Caco-2 (cell line): ENCODE measurements at regions not wholly inside any gene's neighbourhood (a gene's known extent, or its start where the extent isn't known, plus 50 kb on each side); places are given as distances from the start of the nearest gene placed in this dataset.

Experiments used
- BruUV-seq: library from RNA; stranded (reverse); fragments of 400-500 nt; replicated peaks from 2 replicates; lab custom pipeline; 2021; lab: Mats Ljungman, UMichigan
- CTCF ChIA-PET: fragments of 300-600 bp; sonication (Branson Sonifier 250); formaldehyde crosslinking; loops from one replicate; lab custom pipeline; 2022; ENCODE audit warnings: antibody characterized with exemption; lab: Charles Lee
- POLR2A ChIA-PET: fragments of 300-600 bp; sonication (Branson Sonifier 250); formaldehyde crosslinking; loops from one replicate; lab custom pipeline; 2022; ENCODE audit warnings: antibody characterized with exemption; lab: Charles Lee
- DNase-seq, 2 experiments: peaks; one replicate each; pipeline versions ENCODE4 v3.0.0 to v3.0.0-alpha.2; 2020 to 2022
- H3K27me3 ChIP-seq: replicated peaks from 2 replicates; pipeline ENCODE4 v1.6.0; 2011; ENCODE audit warnings: low read length; ENCODE audit not compliant: control insufficient read depth, insufficient read depth
- H3K36me3 ChIP-seq: 2 replicates; pipeline ENCODE4 v1.5.1; 2011; ENCODE audit warnings: low read length; ENCODE audit not compliant: control insufficient read depth, insufficient read depth
- H3K4me1 ChIP-seq: fragments of 250-450 bp; sonication (Bioruptor Pico); 2 replicates; pipeline ENCODE4 v1.5.1; 2020; ENCODE audit warnings: mild to moderate bottlenecking
- H3K4me3 ChIP-seq: 2 replicates; pipeline ENCODE4 v1.5.1; 2011; ENCODE audit warnings: low read depth, mild to moderate bottlenecking, control low read depth, low read length
- H3K9me3 ChIP-seq: fragments of 250-450 bp; sonication (Bioruptor Pico); 2 replicates; pipeline ENCODE4 v1.5.1; 2020; ENCODE audit warnings: mild to moderate bottlenecking, moderate library complexity
- H3K27ac Mint-ChIP-seq: one replicate; pipeline ENCODE4 v1.8.0; 2022; ENCODE audit warnings: mixed read lengths; ENCODE audit not compliant: unreplicated experiment
- H3K27me3 Mint-ChIP-seq: one replicate; pipeline ENCODE4 v1.8.0; 2022; ENCODE audit warnings: mixed read lengths; ENCODE audit not compliant: insufficient read depth, unreplicated experiment
- H3K36me3 Mint-ChIP-seq: one replicate; pipeline ENCODE4 v1.8.0; 2022; ENCODE audit warnings: mild to moderate bottlenecking, mixed read lengths; ENCODE audit not compliant: insufficient read depth, unreplicated experiment
- H3K4me1 Mint-ChIP-seq: one replicate; pipeline ENCODE4 v1.8.0; 2022; ENCODE audit warnings: low read depth, mixed read lengths; ENCODE audit not compliant: unreplicated experiment
- H3K4me3 Mint-ChIP-seq: one replicate; pipeline ENCODE4 v1.8.0; 2022; ENCODE audit warnings: mild to moderate bottlenecking, moderate library complexity, mixed read lengths; ENCODE audit not compliant: unreplicated experiment
- H3K9me3 Mint-ChIP-seq: one replicate; pipeline ENCODE4 v1.8.0; 2022; ENCODE audit warnings: mixed read lengths; ENCODE audit not compliant: unreplicated experiment
- intact Hi-C: fragments of 100-400 bp; cut with micrococcal nuclease; formaldehyde crosslinking; loops from one replicate; pipeline ENCODE4 v1.10.0; 2022; ENCODE audit not compliant: unreplicated experiment
- TF ChIP-seq, protein P1 (sequence below), 2 experiments: fragments of 200-600 bp in 1 of 2; IDR thresholded peaks; 1 replicate in 1 of 2; 2 replicates in 1 of 2; pipeline versions ENCODE4 v1.5.1 to v1.8.0; 2011 to 2022; ENCODE audit warnings: antibody characterized with exemption in 1 of 2, control low read depth in 1 of 2, inconsistent platforms in 1 of 2, low read depth in 1 of 2, low read length in 1 of 2, mild to moderate bottlenecking in 1 of 2, moderate library complexity in 1 of 2; ENCODE audit not compliant: insufficient read depth in 1 of 2, severe bottlenecking in 1 of 2, unreplicated experiment in 1 of 2

- CTCF ChIA-PET, result no interaction called here
- intact Hi-C loops, result no loop called here
Measured at GRCh38 chr5:133841831-133842750, 126.3 kb downstream of the C5orf15 start.

GRCh38 chr5:133840168-133840567 is 128.3 kb downstream of the C5orf15 start:
- H3K4me3 ChIP-seq, result no peak overlapping the region
- H3K36me3 Mint-ChIP-seq, result no peaks in the 10 kb centered on the region
- H3K27me3 Mint-ChIP-seq, result peaks cover 13% of the 10 kb centered on the region
- TF ChIP-seq, protein P1, sequence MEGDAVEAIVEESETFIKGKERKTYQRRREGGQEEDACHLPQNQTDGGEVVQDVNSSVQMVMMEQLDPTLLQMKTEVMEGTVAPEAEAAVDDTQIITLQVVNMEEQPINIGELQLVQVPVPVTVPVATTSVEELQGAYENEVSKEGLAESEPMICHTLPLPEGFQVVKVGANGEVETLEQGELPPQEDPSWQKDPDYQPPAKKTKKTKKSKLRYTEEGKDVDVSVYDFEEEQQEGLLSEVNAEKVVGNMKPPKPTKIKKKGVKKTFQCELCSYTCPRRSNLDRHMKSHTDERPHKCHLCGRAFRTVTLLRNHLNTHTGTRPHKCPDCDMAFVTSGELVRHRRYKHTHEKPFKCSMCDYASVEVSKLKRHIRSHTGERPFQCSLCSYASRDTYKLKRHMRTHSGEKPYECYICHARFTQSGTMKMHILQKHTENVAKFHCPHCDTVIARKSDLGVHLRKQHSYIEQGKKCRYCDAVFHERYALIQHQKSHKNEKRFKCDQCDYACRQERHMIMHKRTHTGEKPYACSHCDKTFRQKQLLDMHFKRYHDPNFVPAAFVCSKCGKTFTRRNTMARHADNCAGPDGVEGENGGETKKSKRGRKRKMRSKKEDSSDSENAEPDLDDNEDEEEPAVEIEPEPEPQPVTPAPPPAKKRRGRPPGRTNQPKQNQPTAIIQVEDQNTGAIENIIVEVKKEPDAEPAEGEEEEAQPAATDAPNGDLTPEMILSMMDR (IDR thresholded peaks at IDR 0.05; ENCODE audit: insufficient read depth in 1 of 2, low read depth in 1 of 2, low read length in 1 of 2, severe bottlenecking in 1 of 2, unreplicated experiment in 1 of 2), result no peak
- POLR2A ChIA-PET, result no interaction called here
- H3K4me1 ChIP-seq, result no peaks in the 10 kb centered on the region
- H3K4me3 Mint-ChIP-seq, result no peak overlapping the region
- no peaks in the 10 kb centered on the region for H3K36me3 ChIP-seq
- H3K9me3 ChIP-seq, result no peaks in the 10 kb centered on the region; the same call in 1 of the 2 replicates
- DNase-seq, result no peak
- CTCF ChIA-PET, result no interaction called here
- no peaks in the 10 kb centered on the region for H3K4me1 Mint-ChIP-seq
- H3K9me3 Mint-ChIP-seq, result no peaks in the 10 kb centered on the region
- intact Hi-C loops, result no loop called here
- no peak overlapping the region for H3K27ac Mint-ChIP-seq
- no peaks in the 10 kb centered on the region for H3K27me3 ChIP-seq
- BruUV-seq, result no TSS peak

More at GRCh38 chr5:133841831-133842750, 126.3 kb downstream of the C5orf15 start:
- POLR2A ChIA-PET, result no interaction called here
- Mint-ChIP-seq H3K4me3 (no peak overlapping the region), H3K27ac (no peak overlapping the region), H3K9me3 (no peaks in the 10 kb centered on the region), H3K36me3 (no peaks in the 10 kb centered on the region), H3K27me3 (peaks cover 7% of the 10 kb centered on the region), H3K4me1 (no peaks in the 10 kb centered on the region)
- BruUV-seq, result no TSS peak
- no peak for DNase-seq
- no peaks in the 10 kb centered on the region for H3K27me3 ChIP-seq
- no peaks in the 10 kb centered on the region for H3K4me1 ChIP-seq
- H3K36me3 ChIP-seq, result no peaks in the 10 kb centered on the region
- H3K4me3 ChIP-seq, result no peak overlapping the region
- TF ChIP-seq, protein P1 (IDR thresholded peaks at IDR 0.05; ENCODE audit: insufficient read depth in 1 of 2, low read depth in 1 of 2, low read length in 1 of 2, severe bottlenecking in 1 of 2, unreplicated experiment in 1 of 2), result no peak
- no peaks in the 10 kb centered on the region for H3K9me3 ChIP-seq

DNA sequence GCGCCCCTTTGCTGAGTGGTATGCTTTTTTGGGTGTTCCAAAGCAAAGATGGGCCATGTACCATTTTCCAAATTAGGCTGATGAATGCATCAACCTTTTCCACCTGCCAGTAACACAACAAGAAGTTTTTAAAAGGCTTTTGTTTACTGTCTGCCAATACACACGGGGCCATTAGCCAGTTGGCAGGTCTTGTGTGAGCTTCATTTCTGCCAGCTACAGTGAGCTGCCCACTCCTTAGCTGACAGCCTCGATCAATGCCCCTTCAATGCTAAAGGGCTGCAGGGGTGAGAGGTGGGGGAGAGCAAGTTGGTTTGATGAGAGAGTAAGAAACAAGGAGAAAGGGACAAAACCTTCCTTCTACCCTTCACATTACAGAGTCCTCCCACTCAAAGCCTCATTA is 128.7 kb downstream of the C5orf15 start:
- POLR2A ChIA-PET, result no interaction called here
- no peaks in the 10 kb centered on the region; the same call in 1 of the 2 replicates for H3K9me3 ChIP-seq
- TF ChIP-seq, protein P1 (IDR thresholded peaks at IDR 0.05; ENCODE audit: insufficient read depth in 1 of 2, low read depth in 1 of 2, low read length in 1 of 2, severe bottlenecking in 1 of 2, unreplicated experiment in 1 of 2), result no peak
- no peak for DNase-seq
- BruUV-seq, result no TSS peak
- Mint-ChIP-seq H3K4me1 (no peaks in the 10 kb centered on the region), H3K36me3 (no peaks in the 10 kb centered on the region), H3K27ac (no peak overlapping the region), H3K27me3 (peaks cover 13% of the 10 kb centered on the region), H3K4me3 (no peak overlapping the region), H3K9me3 (no peaks in the 10 kb centered on the region)
- intact Hi-C loops, result no loop called here
- no peaks in the 10 kb centered on the region for H3K36me3 ChIP-seq
- no peaks in the 10 kb centered on the region for H3K4me1 ChIP-seq
- no peak overlapping the region for H3K4me3 ChIP-seq
- H3K27me3 ChIP-seq, result no peaks in the 10 kb centered on the region
- CTCF ChIA-PET, result no interaction called here
